ENCODE measurements at regions not wholly inside any gene's neighbourhood (a gene's known extent, or its start where the extent isn't known, plus 50 kb on each side); places are given as distances from the start of the nearest gene placed in this dataset.

DNA sequence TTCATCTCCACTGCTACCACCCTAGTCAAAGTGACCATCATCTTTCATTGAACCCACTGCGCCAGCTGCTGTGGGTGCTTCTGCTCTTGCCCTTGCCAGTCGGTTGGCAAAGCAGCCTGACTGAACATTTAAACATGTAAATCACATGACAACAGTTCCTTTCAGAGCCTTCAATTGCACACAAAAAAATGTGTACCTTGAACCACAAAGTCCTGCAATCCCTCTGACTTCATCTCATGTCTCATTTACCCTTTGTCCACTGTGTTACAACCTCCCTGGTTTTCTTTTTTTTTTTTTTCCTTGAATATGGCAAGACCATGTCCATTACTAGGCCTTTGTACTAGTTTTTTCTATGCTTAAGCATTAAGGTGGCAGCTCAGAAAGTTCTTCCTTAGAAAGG lies 183.5 kb downstream of the GBA3 start:
- no peak for DNase-seq (ENCODE audit: low read depth)

GRCh38 chr4:22875587-22876257 lies 183.0 kb downstream of the GBA3 start:
- no peak for DNase-seq (ENCODE audit: low read depth)

GRCh38 chr4:22874334-22874912 lies 181.7 kb downstream of the GBA3 start:
- no peak for DNase-seq (ENCODE audit: low read depth)

GRCh38 chr4:22873899-22874298 lies 181.2 kb downstream of the GBA3 start:
- DNase-seq (ENCODE audit: low read depth): no peak

DNA sequence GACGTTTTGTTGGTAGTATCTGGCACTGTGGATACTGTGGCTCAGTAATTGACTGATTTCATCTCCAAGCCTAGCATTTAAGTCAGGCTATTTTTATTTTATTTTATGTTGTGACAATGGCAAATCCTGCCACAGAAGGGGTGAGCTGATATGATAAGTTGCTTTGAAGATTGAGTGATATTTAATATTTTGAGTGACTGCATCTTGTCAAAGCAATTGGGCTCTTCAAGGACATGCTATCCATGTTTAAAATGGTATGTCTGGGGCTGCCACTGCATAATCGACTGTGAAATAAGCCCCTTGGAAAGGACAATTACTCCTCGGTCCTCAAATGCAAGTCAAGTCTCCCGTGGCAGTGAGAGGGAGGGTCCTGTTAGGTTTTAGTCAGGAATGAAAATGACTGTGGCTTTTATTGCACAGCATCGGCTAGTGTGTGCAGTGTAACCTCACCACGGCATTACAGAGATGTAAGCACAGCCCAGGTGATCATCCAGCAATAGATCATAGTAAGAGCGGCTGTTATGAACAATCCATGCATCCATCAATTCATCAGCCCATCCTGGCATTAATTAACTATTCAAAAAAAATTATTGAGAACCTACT lies 178.2 kb downstream of the GBA3 start:
- no peak for DNase-seq (ENCODE audit: low read depth)

DNA sequence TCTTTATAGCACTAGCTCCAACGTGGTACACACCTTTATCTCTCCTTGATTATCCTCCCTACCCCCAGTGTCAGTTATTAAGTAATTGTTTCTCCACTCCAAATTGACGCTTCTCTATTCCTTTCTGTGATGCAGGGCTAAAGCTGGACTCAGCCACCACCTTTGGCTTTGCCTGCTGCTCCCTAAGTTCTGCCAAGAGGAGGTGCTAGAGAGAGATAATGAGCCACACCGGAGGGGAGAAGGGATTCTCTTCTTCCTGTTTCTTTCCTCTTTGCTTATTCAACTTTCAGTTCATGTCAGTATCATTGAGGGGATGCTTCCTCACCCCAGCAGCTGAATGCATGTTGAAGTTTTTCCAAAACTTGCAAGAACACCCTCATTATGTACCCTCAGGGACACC lies 176.5 kb downstream of the GBA3 start:
- DNase-seq (ENCODE audit: low read depth): no peak
